CMK (cell line): ENCODE measurements at regions not wholly inside any gene's neighbourhood (a gene's known extent, or its start where the extent isn't known, plus 50 kb on each side); places are given as distances from the start of the nearest gene placed in this dataset.
"Not testable (repeated sequence)": the region's sequence is repeated elsewhere in the genome, so short reads cannot be mapped to it uniquely, and the experiment has no call there.

Source experiments
- DNase-seq: peaks from one replicate; pipeline ENCODE4 v3.0.0-alpha.2; 2010; ENCODE audit warnings: low read depth

GRCh38 chr16:63789603-63790002 is 1332.3 kb downstream of the CDH11 start:
- no peak for DNase-seq

- no peak for DNase-seq
These were observed 1334.8 kb downstream of the CDH11 start for GRCh38 chr16:63787014-63787413.

- DNase-seq: no peak
These were observed 1336.7 kb downstream of the CDH11 start for GRCh38 chr16:63785170-63785569.

- DNase-seq: no peak
These were observed 1345.4 kb downstream of the CDH11 start for GRCh38 chr16:63776437-63776836.

GRCh38 chr16:63776034-63776433 is 1345.8 kb downstream of the CDH11 start:
- no peak for DNase-seq

GRCh38 chr16:63774302-63774701 is 1347.6 kb downstream of the CDH11 start:
- no peak for DNase-seq

GRCh38 chr16:63769211-63769610 is 1352.7 kb downstream of the CDH11 start:
- no peak for DNase-seq

GRCh38 chr16:63760246-63760645 is 1361.6 kb downstream of the CDH11 start:
- not testable (repeated sequence) for DNase-seq

- DNase-seq: no peak
These were observed 1369.5 kb downstream of the CDH11 start for GRCh38 chr16:63752347-63752746.

- no peak for DNase-seq
These were observed 1372.6 kb downstream of the CDH11 start for GRCh38 chr16:63749276-63749675.

- no peak for DNase-seq
These were observed 1376.4 kb downstream of the CDH11 start for GRCh38 chr16:63745456-63745855.

GRCh38 chr16:63744077-63744874 is 1377.6 kb downstream of the CDH11 start:
- DNase-seq: no peak

GRCh38 chr16:63742150-63742549 is 1379.7 kb downstream of the CDH11 start:
- no peak for DNase-seq

GRCh38 chr16:63737633-63738032 is 1384.2 kb downstream of the CDH11 start:
- DNase-seq: no peak

- DNase-seq: no peak
These were observed 1386.4 kb downstream of the CDH11 start for GRCh38 chr16:63735456-63735855.

- DNase-seq: no peak
These were observed 1401.0 kb downstream of the CDH11 start for GRCh38 chr16:63720848-63721247.

- DNase-seq: no peak
These were observed 1401.9 kb downstream of the CDH11 start for GRCh38 chr16:63719926-63720325.

GRCh38 chr16:63717806-63718205 is 1404.1 kb downstream of the CDH11 start:
- DNase-seq: no peak

GRCh38 chr16:63714876-63715275 is 1407.0 kb downstream of the CDH11 start:
- DNase-seq: no peak

GRCh38 chr16:63712725-63713124 is 1409.1 kb downstream of the CDH11 start:
- DNase-seq: no peak

- DNase-seq: no peak
These were observed 1418.3 kb downstream of the CDH11 start for GRCh38 chr16:63703612-63704011.

- DNase-seq: no peak
These were observed 1418.8 kb downstream of the CDH11 start for GRCh38 chr16:63702981-63703590.

GRCh38 chr16:63697736-63698135 is 1424.1 kb downstream of the CDH11 start:
- DNase-seq: no peak

- no peak for DNase-seq
These were observed 1426.5 kb downstream of the CDH11 start for GRCh38 chr16:63695347-63695746.
